Esophagus (tissue), 2 donors: ENCODE measurements at regions not wholly inside any gene's neighbourhood (a gene's known extent, or its start where the extent isn't known, plus 50 kb on each side); places are given as distances from the start of the nearest gene placed in this dataset.
"Not testable (repeated sequence)": the region's sequence is repeated elsewhere in the genome, so short reads cannot be mapped to it uniquely, and the experiment has no call there.

Source experiments
- H3K27ac ChIP-seq, 2 donors: one replicate each; pipeline ENCODE4 v1.5.1; 2013; ENCODE audit warnings: low read depth in 2 of 2, mild to moderate bottlenecking in 2 of 2, inconsistent platforms in 1 of 2, low read length in 1 of 2, moderate library complexity in 1 of 2
- H3K27me3 ChIP-seq, 2 donors: one replicate each; pipeline ENCODE4 v1.6.1; 2013; ENCODE audit warnings: low read length in 2 of 2, control low read depth in 1 of 2, mild to moderate bottlenecking in 1 of 2; ENCODE audit not compliant: insufficient read depth in 2 of 2, control insufficient read depth in 1 of 2
- H3K36me3 ChIP-seq, 2 donors: one replicate each; pipeline ENCODE4 v1.6.1; 2013; ENCODE audit warnings: low read length in 1 of 2; ENCODE audit not compliant: control insufficient read depth in 2 of 2, insufficient read depth in 2 of 2
- H3K4me1 ChIP-seq, 2 donors: one replicate each; pipeline ENCODE4 v1.6.1; 2013; ENCODE audit warnings: low read length in 1 of 2; ENCODE audit not compliant: control insufficient read depth in 2 of 2, insufficient read depth in 2 of 2
- H3K4me3 ChIP-seq, 2 donors: one replicate each; pipeline ENCODE4 v1.5.1; 2013; ENCODE audit warnings: low read length in 2 of 2, mild to moderate bottlenecking in 2 of 2, low read depth in 1 of 2, moderate library complexity in 1 of 2
- H3K9me3 ChIP-seq, 2 donors: one replicate each; pipeline ENCODE4 v1.6.1; 2013; ENCODE audit warnings: mild to moderate bottlenecking in 2 of 2, low read depth in 1 of 2, low read length in 1 of 2, moderate library complexity in 1 of 2; ENCODE audit not compliant: control insufficient read depth in 2 of 2, insufficient read depth in 1 of 2
- WGBS, 2 donors: extraction: QIAGEN DNeasy Blood & Tissue Kit; methylation state at CpG; one replicate each; pipeline ENCODE4 v1.1.7; 2013; 5-methylcytosine and 5-hydroxymethylcytosine counted together
- donor health status: healthy with polysubstance abuse.
- donor health status: Bipolar disorder and iron deficiency.

DNA sequence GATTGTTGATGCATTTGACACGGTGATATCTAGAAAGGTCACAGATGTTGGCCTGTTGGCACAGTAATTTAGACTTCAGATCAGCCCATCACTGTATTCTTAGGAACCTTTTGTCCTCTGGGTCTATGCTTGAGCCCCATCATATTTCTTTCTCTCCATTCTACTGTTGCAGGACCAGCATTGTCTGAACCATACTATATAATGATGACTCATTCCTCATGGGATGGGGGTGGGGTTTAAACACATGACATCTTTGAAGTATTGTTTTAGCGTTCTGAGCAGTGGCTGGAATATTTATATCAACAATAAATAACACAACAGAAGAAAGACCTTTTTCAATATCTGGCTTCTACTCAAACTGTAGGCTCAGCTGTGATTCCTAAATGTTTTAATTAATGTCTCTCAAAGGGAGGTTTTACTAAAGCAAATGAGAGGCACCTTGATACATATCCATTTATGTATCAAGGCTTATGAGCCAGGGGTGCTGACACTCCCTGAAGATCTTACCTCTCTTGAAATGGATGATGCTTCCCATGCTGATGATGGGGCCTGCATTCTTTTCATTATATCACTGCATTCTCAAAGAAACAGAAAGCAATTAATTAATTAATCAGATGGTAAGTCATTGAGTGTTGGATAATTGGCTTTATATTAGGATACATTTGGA lies 379.0 kb upstream of the GOT2 start:
- H3K36me3 ChIP-seq: no peaks in the 10 kb centered on the region
- WGBS, 2 donors: 64 to 67% methylated on average over 2 of the region's 2 CpGs
- no peak overlapping the region for H3K4me3 ChIP-seq
- H3K4me1 ChIP-seq: no peaks in the 10 kb centered on the region
- H3K27ac ChIP-seq: no peak overlapping the region
- H3K9me3 ChIP-seq: peaks cover 2 to 5% of the 10 kb centered on the region in 2 donors
- H3K27me3 ChIP-seq: no peaks in the 10 kb centered on the region

DNA sequence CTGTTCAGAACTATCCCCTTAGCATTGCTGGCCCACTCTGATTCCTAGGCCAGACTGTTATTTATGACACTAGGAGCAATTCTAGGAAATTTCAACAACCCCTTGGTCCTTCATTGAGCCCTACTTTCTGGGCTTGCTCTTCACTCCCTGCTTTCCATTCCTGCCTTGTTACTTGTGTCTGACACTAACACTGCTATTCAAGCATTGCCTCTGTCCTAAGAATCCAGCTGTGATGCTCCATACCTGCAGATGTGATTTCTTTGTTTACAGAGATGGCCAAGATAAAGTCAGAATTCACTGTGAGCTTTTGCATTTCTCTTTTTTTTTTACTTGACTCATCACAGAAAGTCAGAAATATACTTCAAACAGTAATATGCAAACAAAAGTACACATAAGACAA lies 377.2 kb upstream of the GOT2 start:
- Histone ChIP-seq H3K9me3 (peaks cover 2 to 5% of the 10 kb centered on the region in 2 donors), H3K4me3 (no peak overlapping the region), H3K4me1 (no peaks in the 10 kb centered on the region), H3K27ac (no peak overlapping the region), H3K36me3 (no peaks in the 10 kb centered on the region), H3K27me3 (no peaks in the 10 kb centered on the region)

DNA sequence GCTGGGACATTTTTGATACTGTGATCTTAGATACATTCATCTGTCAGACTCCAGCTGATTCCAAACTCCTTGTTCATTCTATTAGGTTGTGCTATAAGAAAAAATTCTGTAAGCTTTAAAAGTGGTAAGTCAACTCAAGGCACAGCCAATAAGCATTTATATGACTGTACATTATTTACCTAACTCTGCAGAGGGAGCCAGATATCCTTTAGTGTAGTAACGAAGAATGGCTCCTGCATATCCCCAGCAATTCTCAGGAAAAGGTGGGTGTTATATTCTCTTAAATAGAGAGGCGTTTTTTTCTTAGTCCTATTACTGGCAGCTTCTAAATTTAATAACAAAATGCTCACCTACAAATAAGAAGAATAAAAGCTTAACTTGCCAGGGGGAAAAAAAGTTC lies 374.3 kb upstream of the GOT2 start:
- peaks cover 2 to 5% of the 10 kb centered on the region in 2 donors for H3K9me3 ChIP-seq
- H3K27ac ChIP-seq: no peak overlapping the region
- WGBS, 2 donors: 40 to 43% methylated on average over 2 of the region's 2 CpGs
- no peak overlapping the region for H3K4me3 ChIP-seq
- no peaks in the 10 kb centered on the region for H3K36me3 ChIP-seq
- H3K27me3 ChIP-seq: no peaks in the 10 kb centered on the region
- no peaks in the 10 kb centered on the region for H3K4me1 ChIP-seq

DNA sequence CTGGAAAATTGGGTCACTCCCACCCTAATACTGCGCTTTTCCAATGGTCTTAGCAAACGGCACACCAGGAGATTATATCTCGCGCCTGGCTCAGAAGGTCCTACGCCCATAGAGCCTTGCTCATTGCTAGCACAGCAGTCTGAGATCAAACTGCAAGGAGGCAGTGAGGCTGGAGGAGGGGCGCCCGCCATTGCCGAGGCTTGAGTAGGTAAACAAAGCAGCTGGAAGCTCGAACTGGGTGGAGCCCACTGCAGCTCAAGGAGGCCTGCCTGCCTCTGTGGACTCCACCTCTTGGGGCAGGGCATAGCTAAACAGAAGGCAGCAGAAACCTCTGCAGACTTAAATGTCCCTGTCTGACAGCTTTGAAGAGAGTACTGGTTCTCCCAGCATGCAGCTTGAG lies 362.6 kb upstream of the GOT2 start:
- H3K36me3 ChIP-seq, H3K27me3 ChIP-seq, H3K4me3 ChIP-seq, H3K4me1 ChIP-seq, H3K27ac ChIP-seq, H3K9me3 ChIP-seq: not testable (repeated sequence)
- WGBS, 2 donors: 86 to 91% methylated on average over 8 to 9 of the region's 9 CpGs

DNA sequence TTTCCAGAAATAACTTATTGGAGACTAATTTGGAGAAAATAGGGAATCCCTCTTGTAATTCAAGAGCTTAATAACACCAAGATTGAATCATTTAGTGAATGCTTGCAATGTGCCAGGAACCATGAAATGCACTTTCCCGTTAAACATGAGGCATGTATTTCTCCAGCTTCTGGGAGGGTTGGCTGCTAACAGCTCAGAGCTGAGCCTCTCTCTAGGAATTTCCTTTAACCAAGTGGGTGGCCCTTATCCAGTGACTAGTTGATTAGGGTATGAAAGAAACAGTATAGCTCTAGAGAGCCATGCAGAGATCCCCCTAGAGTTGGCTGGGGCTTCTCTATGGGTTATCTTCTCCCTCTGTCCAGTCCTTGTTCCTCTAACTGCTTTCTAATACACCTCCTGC lies 356.4 kb upstream of the GOT2 start:
- no peaks in the 10 kb centered on the region for H3K4me1 ChIP-seq
- H3K27me3 ChIP-seq: no peaks in the 10 kb centered on the region
- H3K4me3 ChIP-seq: no peak overlapping the region
- no peaks in the 10 kb centered on the region for H3K36me3 ChIP-seq
- H3K9me3 ChIP-seq: no peaks in the 10 kb centered on the region
- WGBS, 2 donors: 80 to 89% methylated on average over 1 of the region's 1 CpG
- H3K27ac ChIP-seq: no peak overlapping the region

DNA sequence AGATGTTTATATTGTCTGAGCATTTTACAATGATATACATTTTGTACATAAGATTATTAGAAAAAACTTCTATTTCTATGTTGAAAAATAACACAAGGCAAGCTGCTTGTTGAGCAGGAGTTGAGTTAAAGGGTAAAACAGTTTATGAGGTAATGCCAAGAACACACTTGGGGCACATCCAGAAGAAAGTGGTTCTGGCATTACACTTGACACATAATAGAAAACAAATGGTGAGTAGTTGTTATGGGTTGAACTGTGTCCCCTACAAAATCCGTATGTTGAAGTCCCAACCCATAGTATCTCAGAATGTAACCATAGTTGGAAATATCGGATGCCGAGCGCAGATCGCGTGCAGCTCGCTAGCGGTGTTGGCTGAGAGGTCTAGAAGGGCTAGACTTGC lies 354.3 kb upstream of the GOT2 start:
- Histone ChIP-seq H3K9me3 (no peaks in the 10 kb centered on the region), H3K4me1 (no peaks in the 10 kb centered on the region), H3K36me3 (no peaks in the 10 kb centered on the region), H3K27me3 (no peaks in the 10 kb centered on the region), H3K27ac (no peak overlapping the region), H3K4me3 (no peak overlapping the region)
- WGBS, 2 donors: 83 to 85% methylated on average over 8 of the region's 8 CpGs

DNA sequence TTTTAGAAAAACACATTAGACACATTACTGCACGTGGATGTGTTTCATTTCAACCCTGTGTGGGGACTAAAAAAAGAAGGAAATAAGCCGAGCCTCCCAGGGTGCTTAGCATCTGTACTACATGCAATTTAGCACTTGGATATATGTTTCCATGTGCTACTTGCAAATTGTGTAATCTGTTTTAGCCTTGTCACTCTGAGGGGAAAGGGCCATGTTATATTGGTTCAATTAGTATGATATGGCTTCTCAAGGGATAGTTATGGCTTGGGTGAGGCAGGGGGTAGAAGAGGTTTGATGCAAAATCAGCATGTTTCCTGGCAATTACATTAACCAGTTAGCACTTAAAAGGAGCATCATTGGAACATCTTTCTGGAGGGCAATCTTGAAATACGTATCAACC lies 353.5 kb upstream of the GOT2 start:
- Histone ChIP-seq H3K4me1 (no peaks in the 10 kb centered on the region), H3K36me3 (no peaks in the 10 kb centered on the region), H3K27me3 (no peaks in the 10 kb centered on the region), H3K9me3 (no peaks in the 10 kb centered on the region), H3K4me3 (no peak overlapping the region), H3K27ac (no peak overlapping the region)
- 67 to 70% methylated on average over 3 of the region's 3 CpGs for WGBS, 2 donors

DNA sequence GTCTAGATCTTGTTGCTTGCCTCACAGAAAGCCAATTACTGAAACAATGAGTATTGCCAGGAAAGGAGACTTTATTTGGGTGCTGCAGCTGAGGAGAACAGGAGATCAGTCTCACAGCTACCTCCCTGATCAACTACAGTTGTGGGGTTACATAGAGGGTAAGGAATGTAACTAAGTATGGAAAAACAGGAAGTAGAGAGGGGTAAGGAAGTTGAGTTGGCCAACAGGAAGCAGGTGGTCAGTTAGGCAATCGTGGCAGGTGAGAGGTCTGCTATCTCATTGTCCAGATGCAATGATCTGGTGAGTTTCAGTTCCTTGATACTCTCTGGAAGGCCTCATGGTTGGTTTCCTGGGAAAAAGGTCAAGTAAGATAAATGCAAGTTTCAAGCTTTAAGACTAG lies 333.1 kb upstream of the GOT2 start:
- Histone ChIP-seq H3K4me3 (no peak overlapping the region), H3K9me3 (no peaks in the 10 kb centered on the region), H3K27me3 (no peaks in the 10 kb centered on the region), H3K36me3 (no peaks in the 10 kb centered on the region), H3K4me1 (no peaks in the 10 kb centered on the region), H3K27ac (no peak overlapping the region)
- 43 to 47% methylated on average over 1 of the region's 1 CpG for WGBS, 2 donors

DNA sequence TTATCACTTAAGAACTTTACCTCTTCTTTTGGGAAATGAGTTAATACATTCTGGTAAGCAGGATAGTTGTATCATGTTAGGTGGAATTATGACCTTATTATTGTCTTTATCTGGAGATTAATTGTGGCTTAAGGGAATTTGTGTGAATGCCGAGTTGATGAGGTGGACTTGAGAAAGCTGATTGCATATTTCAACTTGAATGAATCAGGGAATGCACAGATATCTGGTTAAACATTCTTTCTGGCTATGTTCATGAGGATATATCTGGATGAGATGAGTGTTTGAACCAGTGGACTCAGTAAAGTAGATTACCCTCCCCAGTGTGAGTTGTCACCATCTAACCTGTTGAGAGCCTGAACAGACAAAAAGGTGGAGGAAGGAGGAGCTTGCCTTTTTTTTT lies 326.1 kb upstream of the GOT2 start:
- H3K9me3 ChIP-seq: no peaks in the 10 kb centered on the region
- H3K36me3 ChIP-seq: no peaks in the 10 kb centered on the region
- no peak overlapping the region for H3K27ac ChIP-seq
- no peaks in the 10 kb centered on the region for H3K27me3 ChIP-seq
- 55 to 58% methylated on average over 1 of the region's 1 CpG for WGBS, 2 donors
- peaks cover 0 to 2% of the 10 kb centered on the region in 2 donors for H3K4me1 ChIP-seq
- no peak overlapping the region for H3K4me3 ChIP-seq

DNA sequence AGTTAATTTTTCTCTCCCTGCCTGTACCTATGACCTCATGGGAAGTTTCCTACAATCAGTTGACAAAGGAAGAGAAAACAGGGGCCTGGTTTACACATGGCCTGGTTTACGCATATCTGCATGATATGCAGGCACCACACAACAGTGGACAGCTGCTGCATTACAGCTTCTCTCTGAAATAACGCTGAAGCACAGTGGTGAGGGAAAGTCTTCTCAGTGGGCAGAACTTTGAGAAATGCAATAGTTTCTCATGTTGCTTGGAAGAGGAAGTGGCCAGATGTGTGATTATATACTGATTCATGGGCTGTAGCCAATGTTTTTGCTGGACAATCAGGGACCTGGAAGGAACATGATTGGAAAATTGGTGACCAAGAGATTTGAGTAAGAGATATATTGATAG lies 324.1 kb upstream of the GOT2 start:
- no peaks in the 10 kb centered on the region for H3K9me3 ChIP-seq

More for the DNA sequence above, 324.1 kb upstream of the GOT2 start:
- no peak overlapping the region for H3K27ac ChIP-seq
- H3K4me1 ChIP-seq: peaks cover 0 to 2% of the 10 kb centered on the region in 2 donors
- WGBS, 2 donors: 80% methylated on average over 2 of the region's 2 CpGs
- H3K36me3 ChIP-seq: no peaks in the 10 kb centered on the region
- H3K4me3 ChIP-seq: no peak overlapping the region
- no peaks in the 10 kb centered on the region for H3K27me3 ChIP-seq
